ENCODE measurements at regions not wholly inside any gene's neighbourhood (a gene's known extent, or its start where the extent isn't known, plus 50 kb on each side); places are given as distances from the start of the nearest gene placed in this dataset.

DNA sequence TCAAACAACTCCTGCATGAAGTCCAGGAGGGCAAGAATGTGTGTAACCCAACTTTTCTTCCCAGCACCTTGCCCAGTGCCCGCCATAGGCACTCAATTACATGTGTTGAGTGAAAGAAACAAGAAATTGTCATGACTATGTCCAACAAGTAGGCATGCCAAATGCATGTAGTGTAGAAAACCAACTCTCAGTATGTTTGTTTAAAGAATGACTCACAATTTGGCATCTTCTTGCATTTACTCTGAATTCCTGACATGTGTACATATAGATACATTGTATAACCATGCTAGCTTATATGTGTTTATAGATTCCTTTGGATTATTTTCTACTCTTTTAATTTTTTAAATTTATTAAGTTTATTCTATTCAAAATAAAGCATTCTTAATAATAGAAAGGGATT lies 305.0 kb downstream of the EFNB2 start:
- no peak overlapping the region for H3K4me3 ChIP-seq (ENCODE audit: low read depth, low read length)
- DNase-seq (ENCODE audit: low read depth) = no peak
- TF ChIP-seq MYC (IDR thresholded peaks at IDR 0.05; ENCODE audit: low read depth, low read length) = no peak
- no peak for TF ChIP-seq POLR2A (IDR thresholded peaks at IDR 0.05; ENCODE audit: extremely low read depth, insufficient read length)
- TF ChIP-seq, protein P1, sequence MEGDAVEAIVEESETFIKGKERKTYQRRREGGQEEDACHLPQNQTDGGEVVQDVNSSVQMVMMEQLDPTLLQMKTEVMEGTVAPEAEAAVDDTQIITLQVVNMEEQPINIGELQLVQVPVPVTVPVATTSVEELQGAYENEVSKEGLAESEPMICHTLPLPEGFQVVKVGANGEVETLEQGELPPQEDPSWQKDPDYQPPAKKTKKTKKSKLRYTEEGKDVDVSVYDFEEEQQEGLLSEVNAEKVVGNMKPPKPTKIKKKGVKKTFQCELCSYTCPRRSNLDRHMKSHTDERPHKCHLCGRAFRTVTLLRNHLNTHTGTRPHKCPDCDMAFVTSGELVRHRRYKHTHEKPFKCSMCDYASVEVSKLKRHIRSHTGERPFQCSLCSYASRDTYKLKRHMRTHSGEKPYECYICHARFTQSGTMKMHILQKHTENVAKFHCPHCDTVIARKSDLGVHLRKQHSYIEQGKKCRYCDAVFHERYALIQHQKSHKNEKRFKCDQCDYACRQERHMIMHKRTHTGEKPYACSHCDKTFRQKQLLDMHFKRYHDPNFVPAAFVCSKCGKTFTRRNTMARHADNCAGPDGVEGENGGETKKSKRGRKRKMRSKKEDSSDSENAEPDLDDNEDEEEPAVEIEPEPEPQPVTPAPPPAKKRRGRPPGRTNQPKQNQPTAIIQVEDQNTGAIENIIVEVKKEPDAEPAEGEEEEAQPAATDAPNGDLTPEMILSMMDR (IDR thresholded peaks at IDR 0.05; ENCODE audit: low read depth, low read length) = no peak
- TF ChIP-seq, protein P2, sequence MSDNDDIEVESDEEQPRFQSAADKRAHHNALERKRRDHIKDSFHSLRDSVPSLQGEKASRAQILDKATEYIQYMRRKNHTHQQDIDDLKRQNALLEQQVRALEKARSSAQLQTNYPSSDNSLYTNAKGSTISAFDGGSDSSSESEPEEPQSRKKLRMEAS (IDR thresholded peaks at IDR 0.05; ENCODE audit: low read depth, low read length) = no peak

DNA sequence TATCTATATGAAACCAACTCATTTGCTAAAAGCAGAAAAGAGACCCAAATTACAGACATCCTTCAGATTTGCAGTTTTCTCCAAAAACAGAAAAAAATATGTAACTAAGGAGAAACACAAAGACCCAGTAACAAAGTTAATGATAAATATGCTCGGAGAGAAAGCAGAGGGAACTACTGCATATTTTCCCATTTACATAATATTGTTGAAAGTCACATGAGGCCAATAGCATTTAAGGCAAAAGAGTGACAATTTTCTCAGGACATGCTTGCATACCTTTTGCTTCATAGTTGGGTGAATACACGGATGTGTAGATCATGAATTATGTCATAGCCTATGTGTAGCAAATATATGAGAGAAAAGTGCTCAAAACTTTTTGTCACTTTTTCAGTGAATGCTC lies 310.3 kb downstream of the EFNB2 start:
- TF ChIP-seq, protein P1 (IDR thresholded peaks at IDR 0.05; ENCODE audit: low read depth, low read length) = no peak
- no peak for TF ChIP-seq MYC (IDR thresholded peaks at IDR 0.05; ENCODE audit: low read depth, low read length)
- TF ChIP-seq, protein P2 (IDR thresholded peaks at IDR 0.05; ENCODE audit: low read depth, low read length) = no peak
- TF ChIP-seq POLR2A (IDR thresholded peaks at IDR 0.05; ENCODE audit: extremely low read depth, insufficient read length) = no peak
- H3K4me3 ChIP-seq (ENCODE audit: low read depth, low read length) = no peak overlapping the region
- DNase-seq (ENCODE audit: low read depth) = no peak

DNA sequence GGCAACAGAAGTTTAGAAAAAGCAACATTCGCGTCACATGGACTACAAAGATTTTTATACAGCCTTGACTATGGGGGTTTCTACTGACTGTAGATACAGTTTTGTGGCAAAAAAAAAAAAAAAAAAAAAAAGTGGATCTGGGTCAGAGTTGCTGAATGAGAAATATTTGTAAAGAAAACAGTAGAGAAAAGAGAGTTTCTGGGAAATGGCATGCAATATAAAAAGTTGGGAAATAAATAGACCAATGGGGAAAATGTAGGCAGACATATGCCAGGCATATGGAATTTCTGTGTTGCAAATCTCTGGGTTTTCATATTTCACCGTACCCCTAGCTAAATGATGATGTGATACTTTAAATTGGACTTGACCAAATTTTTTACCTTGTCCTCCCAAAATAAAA lies 315.3 kb downstream of the EFNB2 start:
- H3K4me3 ChIP-seq (ENCODE audit: low read depth, low read length) = no peak overlapping the region
- no peak for DNase-seq (ENCODE audit: low read depth)
- TF ChIP-seq, protein P1 (IDR thresholded peaks at IDR 0.05; ENCODE audit: low read depth, low read length) = no peak
- TF ChIP-seq MYC (IDR thresholded peaks at IDR 0.05; ENCODE audit: low read depth, low read length) (no peak), POLR2A (IDR thresholded peaks at IDR 0.05; ENCODE audit: extremely low read depth, insufficient read length) (no peak)
- TF ChIP-seq, protein P2 (IDR thresholded peaks at IDR 0.05; ENCODE audit: low read depth, low read length) = no peak

DNA sequence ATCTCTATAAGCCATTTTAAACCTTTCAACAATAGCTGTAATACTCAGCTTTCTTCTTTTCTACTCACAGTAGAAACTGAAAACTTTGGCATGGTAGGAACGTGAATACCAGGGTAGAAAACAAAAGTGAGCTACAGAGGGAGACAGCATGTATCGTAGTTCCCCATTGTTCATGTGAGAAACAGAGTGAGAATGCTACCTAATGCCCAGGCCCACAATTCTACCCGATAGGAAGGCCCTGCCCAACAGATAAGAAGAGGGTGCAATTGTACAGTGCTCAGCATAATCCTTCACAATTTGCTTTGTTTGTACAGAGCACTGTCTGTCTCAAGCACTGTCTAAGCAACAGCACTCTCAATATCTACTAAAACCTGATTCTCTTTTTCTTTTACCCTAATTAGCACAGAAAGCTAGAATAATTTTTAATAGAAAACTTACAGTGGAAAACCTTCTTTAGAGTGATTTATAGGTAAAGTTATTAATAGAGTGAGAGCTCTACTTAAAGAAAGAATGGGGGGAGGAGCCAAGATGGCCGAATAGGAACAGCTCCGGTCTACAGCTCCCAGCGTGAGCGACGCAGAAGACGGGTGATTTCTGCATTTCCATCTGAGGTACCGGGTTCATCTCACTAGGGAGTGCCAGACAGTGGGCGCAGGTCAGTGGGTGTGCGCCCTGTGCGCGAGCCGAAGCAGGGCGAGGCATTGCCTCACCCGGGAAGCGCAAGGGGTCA lies 322.3 kb downstream of the EFNB2 start:
- TF ChIP-seq MYC (IDR thresholded peaks at IDR 0.05; ENCODE audit: low read depth, low read length) (no peak), POLR2A (IDR thresholded peaks at IDR 0.05; ENCODE audit: extremely low read depth, insufficient read length) (no peak)
- TF ChIP-seq, protein P1 (IDR thresholded peaks at IDR 0.05; ENCODE audit: low read depth, low read length) = no peak
- TF ChIP-seq, protein P2 (IDR thresholded peaks at IDR 0.05; ENCODE audit: low read depth, low read length) = no peak
- DNase-seq (ENCODE audit: low read depth) = no peak
- no peak overlapping the region for H3K4me3 ChIP-seq (ENCODE audit: low read depth, low read length)

DNA sequence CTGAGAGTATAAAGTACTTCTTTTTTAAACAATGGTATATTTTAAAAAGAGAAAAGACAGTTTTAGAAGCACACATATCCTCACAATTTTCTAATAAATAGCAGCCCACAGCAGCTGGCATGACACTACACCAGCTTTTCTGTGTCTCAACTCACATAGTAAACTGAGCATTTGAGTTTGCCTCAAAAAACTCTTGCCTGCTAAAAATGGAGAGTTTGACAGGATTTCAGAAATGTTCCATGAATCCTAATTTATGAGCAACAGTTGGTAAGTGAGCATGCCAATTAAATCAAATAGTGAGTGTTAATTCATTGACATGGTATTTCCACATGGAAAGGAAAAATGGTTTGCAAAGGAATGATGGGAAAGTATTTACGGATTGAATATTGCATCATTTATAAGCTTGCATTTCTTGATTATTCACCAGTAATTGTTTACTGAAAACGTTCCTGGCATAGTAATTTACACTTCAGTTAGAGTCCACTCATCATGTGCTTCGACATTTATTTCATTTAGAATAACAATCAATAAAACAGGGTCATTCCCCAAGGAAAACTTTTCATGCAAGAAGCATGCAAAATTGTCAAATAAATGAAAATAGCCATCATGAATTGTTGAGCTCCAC lies 323.0 kb downstream of the EFNB2 start:
- no peak for TF ChIP-seq POLR2A (IDR thresholded peaks at IDR 0.05; ENCODE audit: extremely low read depth, insufficient read length)
- TF ChIP-seq, protein P2 (IDR thresholded peaks at IDR 0.05; ENCODE audit: low read depth, low read length) = no peak
- TF ChIP-seq, protein P1 (IDR thresholded peaks at IDR 0.05; ENCODE audit: low read depth, low read length) = no peak
- TF ChIP-seq MYC (IDR thresholded peaks at IDR 0.05; ENCODE audit: low read depth, low read length) = no peak
- H3K4me3 ChIP-seq (ENCODE audit: low read depth, low read length) = no peak overlapping the region
- no peak for DNase-seq (ENCODE audit: low read depth)

All from NB4 (cell line).